A673 (cell line): ENCODE measurements at regions not wholly inside any gene's neighbourhood (a gene's known extent, or its start where the extent isn't known, plus 50 kb on each side); places are given as distances from the start of the nearest gene placed in this dataset.

Experiments
- BruUV-seq: library from RNA; stranded (reverse); fragments of 400-500 nt; replicated peaks from 2 replicates; lab custom pipeline; 2021; lab: Mats Ljungman, UMichigan
- CTCF ChIA-PET: fragments of 300-600 bp; sonication (Branson Sonifier 250); formaldehyde crosslinking; loops from one replicate; lab custom pipeline; 2022; ENCODE audit warnings: antibody characterized with exemption; lab: Charles Lee
- POLR2A ChIA-PET: fragments of 300-600 bp; sonication (Branson Sonifier 250); formaldehyde crosslinking; loops from one replicate; lab custom pipeline; 2022; ENCODE audit warnings: antibody characterized with exemption; ENCODE audit not compliant: low non-redundant PET; lab: Charles Lee
- DNase-seq: peaks from one replicate; pipeline ENCODE4 v3.0.0-alpha.2; 2015; ENCODE audit warnings: low spot score
- H3K27ac ChIP-seq: fragments of 200-600 bp; sonication (generic); 2 replicates; pipeline ENCODE4 v1.5.1; 2016; ENCODE audit warnings: mixed run types, low read depth, mild to moderate bottlenecking, mixed read lengths, antibody characterized with exemption, low read length; ENCODE audit not compliant: poor library complexity, severe bottlenecking
- H3K27me3 ChIP-seq: fragments of 200-600 bp; sonication (generic); replicated peaks from 2 replicates; pipeline ENCODE4 v1.6.1; 2017; ENCODE audit warnings: mixed run types, low read depth, mild to moderate bottlenecking, mixed read lengths, antibody characterized with exemption, low read length; ENCODE audit not compliant: insufficient read depth, poor library complexity
- H3K36me3 ChIP-seq: fragments of 200-600 bp; sonication (generic); 2 replicates; pipeline ENCODE4 v1.6.1; 2016; ENCODE audit warnings: mixed run types, mild to moderate bottlenecking, mixed read lengths, antibody characterized with exemption, low read length; ENCODE audit not compliant: insufficient read depth, poor library complexity, severe bottlenecking
- H3K4me1 ChIP-seq: fragments of 200-600 bp; sonication (generic); 2 replicates; pipeline ENCODE4 v1.6.1; 2017; ENCODE audit warnings: mixed run types, mild to moderate bottlenecking, mixed read lengths, antibody characterized with exemption, low read length; ENCODE audit not compliant: insufficient read depth, poor library complexity, severe bottlenecking
- H3K4me3 ChIP-seq: fragments of 200-600 bp; sonication (generic); 2 replicates; pipeline ENCODE4 v1.5.1; 2016; ENCODE audit warnings: low read depth, mixed run types, mild to moderate bottlenecking, mixed read lengths, low read length; ENCODE audit not compliant: poor library complexity, severe bottlenecking
- H3K9me3 ChIP-seq: fragments of 200-600 bp; sonication (generic); 2 replicates; pipeline ENCODE4 v1.6.1; 2016; ENCODE audit warnings: mixed run types, low read depth, mild to moderate bottlenecking, mixed read lengths, antibody characterized with exemption, low read length; ENCODE audit not compliant: poor library complexity, severe bottlenecking
- EZH2 ChIP-seq: fragments of 200-600 bp; sonication (generic); IDR thresholded peaks from 2 replicates; pipeline ENCODE4 v1.6.1; 2017; ENCODE audit warnings: borderline replicate concordance, low read depth, mild to moderate bottlenecking, mixed read lengths, antibody characterized with exemption, low read length; ENCODE audit not compliant: poor library complexity, severe bottlenecking
- intact Hi-C: fragments of 100-400 bp; cut with micrococcal nuclease; formaldehyde crosslinking; loops from one replicate; pipeline ENCODE4 v1.10.0; 2022; ENCODE audit not compliant: unreplicated experiment
- TF ChIP-seq, protein P1 (sequence below): fragments of 300-800, 200-600 bp; sonication (generic); conservative IDR thresholded peaks from 2 replicates; pipeline ENCODE4 v1.5.1; 2017; ENCODE audit warnings: low read depth, mild to moderate bottlenecking, antibody characterized with exemption, low read length, moderate library complexity, mixed read lengths

- CTCF ChIA-PET: no interaction called here
- TF ChIP-seq, protein P1, sequence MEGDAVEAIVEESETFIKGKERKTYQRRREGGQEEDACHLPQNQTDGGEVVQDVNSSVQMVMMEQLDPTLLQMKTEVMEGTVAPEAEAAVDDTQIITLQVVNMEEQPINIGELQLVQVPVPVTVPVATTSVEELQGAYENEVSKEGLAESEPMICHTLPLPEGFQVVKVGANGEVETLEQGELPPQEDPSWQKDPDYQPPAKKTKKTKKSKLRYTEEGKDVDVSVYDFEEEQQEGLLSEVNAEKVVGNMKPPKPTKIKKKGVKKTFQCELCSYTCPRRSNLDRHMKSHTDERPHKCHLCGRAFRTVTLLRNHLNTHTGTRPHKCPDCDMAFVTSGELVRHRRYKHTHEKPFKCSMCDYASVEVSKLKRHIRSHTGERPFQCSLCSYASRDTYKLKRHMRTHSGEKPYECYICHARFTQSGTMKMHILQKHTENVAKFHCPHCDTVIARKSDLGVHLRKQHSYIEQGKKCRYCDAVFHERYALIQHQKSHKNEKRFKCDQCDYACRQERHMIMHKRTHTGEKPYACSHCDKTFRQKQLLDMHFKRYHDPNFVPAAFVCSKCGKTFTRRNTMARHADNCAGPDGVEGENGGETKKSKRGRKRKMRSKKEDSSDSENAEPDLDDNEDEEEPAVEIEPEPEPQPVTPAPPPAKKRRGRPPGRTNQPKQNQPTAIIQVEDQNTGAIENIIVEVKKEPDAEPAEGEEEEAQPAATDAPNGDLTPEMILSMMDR: no peak
- no peak for TF ChIP-seq EZH2
- BruUV-seq: no TSS peak
- H3K9me3 ChIP-seq: no peaks in the 10 kb centered on the region
- no peak for DNase-seq
- no peak overlapping the region for H3K4me3 ChIP-seq
- intact Hi-C loops: no loop called here
- H3K27ac ChIP-seq: no peak overlapping the region
- H3K4me1 ChIP-seq: no peaks in the 10 kb centered on the region
- POLR2A ChIA-PET: no interaction called here
- no peaks in the 10 kb centered on the region for H3K27me3 ChIP-seq
- H3K36me3 ChIP-seq: no peaks in the 10 kb centered on the region
Measured at GRCh38 chr19:31167690-31168089, 181.5 kb downstream of the TSHZ3 start.

- Histone ChIP-seq H3K4me3 (no peak overlapping the region), H3K27me3 (no peaks in the 10 kb centered on the region), H3K4me1 (no peaks in the 10 kb centered on the region), H3K9me3 (no peaks in the 10 kb centered on the region), H3K27ac (no peak overlapping the region), H3K36me3 (no peaks in the 10 kb centered on the region)
- no peak for DNase-seq
- intact Hi-C loops: no loop called here
- ChIA-PET POLR2A (no interaction called here), CTCF (no interaction called here)
- no TSS peak for BruUV-seq
- TF ChIP-seq, protein P1: no peak
- TF ChIP-seq EZH2: no peak
Measured at GRCh38 chr19:31166206-31166605, 183.0 kb downstream of the TSHZ3 start.

DNA sequence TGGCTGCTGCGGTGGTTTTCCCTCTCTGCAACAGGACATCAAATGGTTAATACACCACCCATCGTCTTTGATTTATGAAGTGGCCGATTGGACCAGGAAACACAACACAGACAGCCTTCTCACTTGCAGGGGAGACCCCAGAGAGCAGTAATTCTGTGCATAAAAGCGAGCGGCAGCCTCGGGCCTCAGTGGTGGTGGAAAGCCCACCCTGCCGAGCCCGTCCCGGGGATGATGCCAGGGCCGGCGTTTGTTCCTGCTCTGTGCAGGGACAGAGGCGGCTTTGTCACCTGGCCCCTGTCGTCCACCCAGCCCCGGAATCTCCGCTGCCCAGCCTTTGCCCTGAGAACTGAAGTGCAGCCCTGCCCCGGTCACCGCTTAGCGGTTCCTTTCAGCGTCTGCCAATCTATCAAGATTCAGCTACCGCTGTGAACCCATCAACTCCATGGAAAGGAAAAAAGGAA, 184.4 kb downstream of the TSHZ3 start:
- ChIA-PET CTCF (no interaction called here), POLR2A (no interaction called here)
- no TSS peak for BruUV-seq
- Histone ChIP-seq H3K4me1 (peaks cover 12% of the 10 kb centered on the region), H3K36me3 (no peaks in the 10 kb centered on the region), H3K27me3 (no peaks in the 10 kb centered on the region), H3K9me3 (no peaks in the 10 kb centered on the region), H3K27ac (no peak overlapping the region), H3K4me3 (no peak overlapping the region)
- intact Hi-C loops: no loop called here
- no peak for TF ChIP-seq EZH2
- TF ChIP-seq, protein P1: no peak
- no peak for DNase-seq
